ENCODE measurements at regions not wholly inside any gene's neighbourhood (a gene's known extent, or its start where the extent isn't known, plus 50 kb on each side); places are given as distances from the start of the nearest gene placed in this dataset.

DNA sequence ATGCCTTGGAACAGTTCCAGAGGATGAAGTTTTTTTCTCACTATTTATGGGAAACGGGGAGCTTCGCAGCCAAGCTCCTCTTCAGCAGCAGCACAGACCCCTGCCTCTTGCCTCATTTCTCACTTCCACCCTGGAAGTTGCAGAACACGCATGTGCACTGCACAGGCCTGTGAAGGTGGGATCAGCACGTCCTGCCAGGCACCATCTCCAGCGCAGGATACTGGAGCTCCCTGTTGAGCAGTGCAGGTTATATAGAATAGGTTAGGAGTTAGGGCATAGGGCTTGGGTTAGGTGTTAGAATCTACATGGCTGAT is 110.1 kb upstream of the CENPE start:
- TF ChIP-seq ARNT (IDR thresholded peaks at IDR 0.05) = no peak
- no peak for TF ChIP-seq SP1 (IDR thresholded peaks at IDR 0.05)
- TF ChIP-seq SUZ12 (IDR thresholded peaks at IDR 0.05) = no peak
- no peak for TF ChIP-seq NFRKB (IDR thresholded peaks at IDR 0.05)
- no peak for TF ChIP-seq HDGF (IDR thresholded peaks at IDR 0.05; ENCODE audit: borderline replicate concordance)

All from HEK293T (cell line).